ENCODE measurements at regions not wholly inside any gene's neighbourhood (a gene's known extent, or its start where the extent isn't known, plus 50 kb on each side); places are given as distances from the start of the nearest gene placed in this dataset.
A peak's percentile ranks its signal among the peaks of the same experiment; 100 is the strongest.
"Not testable (repeated sequence)": the region's sequence is repeated elsewhere in the genome, so short reads cannot be mapped to it uniquely, and the experiment has no call there.

DNA sequence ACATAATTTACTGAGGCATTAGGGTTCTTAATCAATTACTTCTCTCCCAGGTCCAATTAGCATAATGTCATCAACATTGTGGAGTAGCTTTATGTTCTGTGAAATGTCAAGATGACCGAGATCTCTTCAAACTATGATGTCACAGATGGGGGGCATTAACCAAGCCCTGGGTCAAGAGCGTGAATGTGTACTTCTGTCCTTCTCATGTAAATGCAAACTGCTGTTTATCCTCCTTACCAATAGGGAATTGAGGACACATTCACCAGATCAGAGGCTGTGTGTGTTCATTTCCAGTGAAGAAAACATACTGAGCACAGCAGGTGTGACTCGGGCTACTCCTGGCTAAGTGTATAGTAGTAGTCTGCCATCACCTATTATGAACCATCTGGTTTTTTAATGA, 177.9 kb downstream of the MINAR1 start:
- ATAC-seq: no peak
- Mint-ChIP-seq H3K9me3 (no peaks in the 10 kb centered on the region), H3K27ac (no peak overlapping the region), H3K36me3 (no peaks in the 10 kb centered on the region), H3K27me3 (peaks cover 14% of the 10 kb centered on the region), H3K4me1 (no peaks in the 10 kb centered on the region), H3K4me3 (no peak overlapping the region)

DNA sequence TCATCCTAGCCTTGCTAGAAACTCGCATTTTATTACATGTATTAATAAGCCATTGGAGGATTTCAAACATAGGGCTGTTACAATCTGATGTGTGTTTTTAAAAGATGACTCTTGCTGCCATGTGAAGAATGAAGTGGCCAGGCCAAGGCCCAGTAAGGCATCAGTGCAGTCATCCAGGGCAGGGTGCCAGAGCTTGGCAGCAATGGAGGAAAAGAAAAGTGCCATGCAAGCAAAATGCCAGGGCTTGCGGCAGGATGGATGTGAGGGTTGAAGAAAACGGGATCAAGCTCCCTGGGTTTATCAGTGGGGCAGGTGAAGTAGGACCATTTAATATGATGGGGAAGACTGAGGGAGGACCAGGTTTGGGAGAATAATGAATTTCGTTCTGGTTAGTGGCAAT, 183.6 kb downstream of the MINAR1 start:
- no peak overlapping the region for H3K4me3 Mint-ChIP-seq
- peaks cover 10% of the 10 kb centered on the region for H3K27me3 Mint-ChIP-seq
- ATAC-seq: no peak
- no peaks in the 10 kb centered on the region for H3K36me3 Mint-ChIP-seq
- H3K9me3 Mint-ChIP-seq: no peaks in the 10 kb centered on the region
- no peak overlapping the region for H3K27ac Mint-ChIP-seq
- no peaks in the 10 kb centered on the region for H3K4me1 Mint-ChIP-seq

DNA sequence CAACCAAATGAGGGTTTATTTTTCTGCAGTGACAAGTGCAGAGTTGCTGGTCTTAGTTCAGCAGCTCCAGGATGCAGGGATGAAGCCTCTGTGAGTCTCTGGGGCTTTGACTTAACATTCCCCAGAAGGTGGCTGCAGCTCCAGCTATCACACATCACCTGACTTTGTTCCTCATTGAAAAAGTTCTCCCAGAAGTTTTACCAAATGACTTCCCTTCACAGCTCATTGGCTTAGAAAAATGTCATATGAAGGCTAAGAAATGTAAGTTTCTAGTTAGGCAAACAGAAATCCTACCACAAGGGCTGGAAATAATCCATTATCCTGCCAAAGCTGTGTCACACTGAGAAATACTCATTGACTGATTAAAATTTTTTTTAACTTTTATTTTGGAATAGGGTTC, 184.9 kb downstream of the MINAR1 start:
- H3K27ac Mint-ChIP-seq: no peak overlapping the region
- no peaks in the 10 kb centered on the region for H3K9me3 Mint-ChIP-seq
- no peak overlapping the region for H3K4me3 Mint-ChIP-seq
- ATAC-seq: no peak
- H3K4me1 Mint-ChIP-seq: no peaks in the 10 kb centered on the region
- H3K36me3 Mint-ChIP-seq: no peaks in the 10 kb centered on the region
- peaks cover 23% of the 10 kb centered on the region for H3K27me3 Mint-ChIP-seq

DNA sequence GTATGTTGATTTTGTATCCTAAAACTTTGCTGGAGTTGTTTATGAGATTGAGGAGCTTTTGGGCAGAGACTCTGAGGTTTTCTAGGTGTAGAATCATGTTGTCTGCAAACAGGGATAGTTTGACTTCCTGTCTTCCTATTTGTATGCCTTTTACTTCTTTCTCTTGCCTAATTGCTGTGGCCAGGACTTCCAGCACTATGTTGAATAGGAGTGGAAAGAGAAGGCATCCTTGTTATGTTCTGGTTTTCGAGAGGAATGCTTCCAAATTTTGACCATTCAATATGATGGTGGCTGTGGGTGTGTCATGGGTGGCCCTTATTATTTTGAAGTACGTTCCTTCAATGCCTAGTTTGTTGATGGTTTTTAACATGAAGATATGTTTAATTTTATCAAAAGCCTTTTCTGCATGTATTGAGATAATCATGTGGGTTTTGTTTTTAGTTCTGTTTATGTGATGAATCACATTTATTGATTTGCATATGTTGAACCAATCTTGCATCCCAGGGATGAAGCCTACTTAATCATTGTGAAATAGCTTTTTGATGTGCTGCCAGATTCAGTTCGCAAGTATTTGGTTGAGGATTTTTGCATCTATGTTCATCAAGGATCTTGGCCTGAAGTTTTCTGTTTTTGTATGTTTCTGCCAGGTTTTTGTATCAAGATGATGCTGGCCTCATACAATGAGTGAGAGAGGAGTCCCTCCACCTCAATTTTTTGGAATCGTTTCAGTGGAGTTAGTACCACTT, 188.1 kb downstream of the MINAR1 start:
- Mint-ChIP-seq H3K9me3 (no peaks in the 10 kb centered on the region), H3K4me1 (no peaks in the 10 kb centered on the region)

DNA sequence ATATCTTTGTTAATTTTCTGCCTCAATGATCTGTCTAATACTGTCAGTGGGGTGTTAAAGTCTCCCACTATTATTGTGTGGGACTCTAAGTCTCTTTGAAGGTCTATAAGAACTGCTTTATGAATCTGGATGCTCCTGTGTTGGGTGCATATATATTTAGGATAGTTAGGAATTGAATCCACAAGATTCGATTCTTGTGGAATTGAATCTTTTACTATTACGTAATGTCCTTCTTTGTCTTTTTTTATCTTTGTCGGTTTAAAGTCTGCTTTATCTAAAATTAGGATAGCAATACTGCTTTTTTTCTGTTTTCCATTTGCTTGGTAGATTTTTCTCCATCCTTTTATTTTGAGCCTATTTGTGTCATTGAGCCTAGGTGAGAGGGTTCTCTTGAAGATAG, 189.7 kb downstream of the MINAR1 start:
- H3K4me1 Mint-ChIP-seq, H3K9me3 Mint-ChIP-seq, ATAC-seq, H3K36me3 Mint-ChIP-seq, H3K4me3 Mint-ChIP-seq, H3K27ac Mint-ChIP-seq: not testable (repeated sequence)
- peaks cover 43% of the 10 kb centered on the region for H3K27me3 Mint-ChIP-seq

More for the DNA sequence above, 188.1 kb downstream of the MINAR1 start:
- peaks cover 42% of the 10 kb centered on the region for H3K27me3 Mint-ChIP-seq
- ATAC-seq: no peak
- no peak overlapping the region for H3K27ac Mint-ChIP-seq
- H3K4me3 Mint-ChIP-seq: no peak overlapping the region
- H3K36me3 Mint-ChIP-seq: no peaks in the 10 kb centered on the region

DNA sequence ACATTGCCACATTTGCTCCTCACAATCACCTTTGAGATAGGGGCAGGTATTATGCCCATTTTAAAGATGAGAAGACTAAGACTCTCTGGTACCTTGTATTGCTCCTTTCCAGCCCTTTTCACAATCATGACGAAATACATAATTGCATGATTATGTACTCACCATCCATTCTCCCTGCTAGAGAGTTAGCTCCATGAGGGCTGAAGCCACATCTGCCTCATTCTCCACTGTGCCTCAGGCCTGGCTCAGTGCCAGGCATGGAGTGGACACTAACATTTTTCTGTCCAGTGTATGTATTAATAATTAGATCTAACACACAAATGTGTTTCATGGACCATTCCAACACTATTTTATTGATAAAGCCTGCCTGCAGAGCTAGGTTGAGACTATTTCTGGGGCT, 191.4 kb downstream of the MINAR1 start:
- Mint-ChIP-seq H3K9me3 (no peaks in the 10 kb centered on the region), H3K4me3 (no peak overlapping the region), H3K27me3 (peaks cover 52% of the 10 kb centered on the region), H3K4me1 (no peaks in the 10 kb centered on the region), H3K27ac (no peak overlapping the region), H3K36me3 (no peaks in the 10 kb centered on the region)
- ATAC-seq: no peak

DNA sequence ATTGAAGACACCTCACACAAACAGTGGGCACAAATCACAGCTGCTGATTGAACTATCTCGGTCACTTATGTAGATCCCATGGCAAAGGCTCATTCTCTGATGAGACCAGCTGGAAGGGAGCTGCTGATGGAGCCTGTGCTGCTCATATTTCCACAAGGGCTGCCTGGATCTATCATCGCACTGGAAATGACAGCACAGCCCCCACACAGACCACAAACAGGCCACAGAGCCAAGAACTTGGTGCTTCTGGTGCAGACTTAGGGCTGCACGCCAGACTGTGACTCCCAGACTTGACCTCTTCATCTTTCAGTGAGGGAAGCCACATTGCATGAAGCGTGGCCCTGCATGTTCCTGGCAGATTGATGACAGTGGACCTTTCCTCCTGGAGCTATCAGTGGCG, 197.6 kb downstream of the MINAR1 start:
- ATAC-seq: peak; percentile 36
- Mint-ChIP-seq H3K27me3 (peaks cover 24% of the 10 kb centered on the region), H3K27ac (no peak overlapping the region), H3K4me1 (no peaks in the 10 kb centered on the region), H3K36me3 (peaks cover 5% of the 10 kb centered on the region), H3K4me3 (no peak overlapping the region), H3K9me3 (peaks cover 4% of the 10 kb centered on the region)

DNA sequence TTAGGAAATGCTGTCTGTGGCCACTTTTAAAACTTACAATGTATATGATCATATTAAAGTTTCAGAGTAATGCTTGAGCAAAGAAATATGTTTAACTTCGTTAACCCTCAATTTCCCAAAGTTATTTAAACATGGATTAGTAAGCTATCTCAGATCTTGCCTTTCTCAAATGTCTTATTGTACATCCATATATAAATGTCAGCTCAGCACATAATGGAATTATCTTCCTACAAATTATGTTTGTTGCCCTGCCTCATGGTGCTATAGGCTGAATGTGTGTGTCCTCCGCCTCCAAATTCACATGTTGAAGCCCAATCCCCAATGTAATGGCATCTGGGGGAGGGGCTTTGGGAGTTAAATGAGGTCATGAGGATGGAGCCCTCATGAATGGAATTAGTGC, 200.3 kb downstream of the MINAR1 start:
- H3K9me3 Mint-ChIP-seq: peaks cover 4% of the 10 kb centered on the region
- H3K27ac Mint-ChIP-seq: no peak overlapping the region
- no peak overlapping the region for H3K4me3 Mint-ChIP-seq
- no peak for ATAC-seq
- H3K4me1 Mint-ChIP-seq: no peaks in the 10 kb centered on the region
- peaks cover 5% of the 10 kb centered on the region for H3K36me3 Mint-ChIP-seq
- peaks cover 17% of the 10 kb centered on the region for H3K27me3 Mint-ChIP-seq

DNA sequence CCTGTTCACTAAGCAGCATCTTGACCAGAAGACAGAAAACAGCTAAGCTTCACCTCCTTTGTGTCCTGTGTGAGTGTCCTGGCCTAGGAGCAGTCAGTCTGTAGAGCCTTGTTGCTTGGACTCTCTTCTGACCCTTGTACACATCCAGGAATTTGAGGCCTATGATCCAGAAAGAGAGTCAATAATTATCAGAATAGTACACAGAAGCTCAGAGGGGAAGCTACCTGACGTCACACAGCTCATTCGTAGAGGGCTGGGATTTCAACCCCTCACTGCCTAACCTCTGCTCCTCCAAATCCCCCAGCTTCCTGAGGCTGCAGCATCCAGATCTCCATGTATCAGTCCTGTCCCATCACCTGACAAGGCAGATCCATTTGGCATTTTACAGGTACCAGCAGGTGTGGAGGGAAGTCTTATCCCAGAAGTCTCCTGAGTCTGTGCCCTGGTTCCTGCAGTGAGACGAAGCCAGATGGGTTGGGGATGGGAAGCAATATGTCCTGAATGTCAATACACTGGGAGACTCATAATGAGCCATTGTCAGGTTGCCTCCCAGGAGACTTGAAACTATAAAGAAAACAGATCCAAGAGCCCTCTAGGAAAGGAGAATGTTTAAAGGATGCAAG, 203.1 kb downstream of the MINAR1 start:
- H3K4me3 Mint-ChIP-seq: no peak overlapping the region
- H3K27me3 Mint-ChIP-seq: peaks cover 27% of the 10 kb centered on the region
- peaks cover 5% of the 10 kb centered on the region for H3K36me3 Mint-ChIP-seq
- ATAC-seq: no peak
- peaks cover 4% of the 10 kb centered on the region for H3K9me3 Mint-ChIP-seq
- H3K4me1 Mint-ChIP-seq: no peaks in the 10 kb centered on the region
- H3K27ac Mint-ChIP-seq: no peak overlapping the region

DNA sequence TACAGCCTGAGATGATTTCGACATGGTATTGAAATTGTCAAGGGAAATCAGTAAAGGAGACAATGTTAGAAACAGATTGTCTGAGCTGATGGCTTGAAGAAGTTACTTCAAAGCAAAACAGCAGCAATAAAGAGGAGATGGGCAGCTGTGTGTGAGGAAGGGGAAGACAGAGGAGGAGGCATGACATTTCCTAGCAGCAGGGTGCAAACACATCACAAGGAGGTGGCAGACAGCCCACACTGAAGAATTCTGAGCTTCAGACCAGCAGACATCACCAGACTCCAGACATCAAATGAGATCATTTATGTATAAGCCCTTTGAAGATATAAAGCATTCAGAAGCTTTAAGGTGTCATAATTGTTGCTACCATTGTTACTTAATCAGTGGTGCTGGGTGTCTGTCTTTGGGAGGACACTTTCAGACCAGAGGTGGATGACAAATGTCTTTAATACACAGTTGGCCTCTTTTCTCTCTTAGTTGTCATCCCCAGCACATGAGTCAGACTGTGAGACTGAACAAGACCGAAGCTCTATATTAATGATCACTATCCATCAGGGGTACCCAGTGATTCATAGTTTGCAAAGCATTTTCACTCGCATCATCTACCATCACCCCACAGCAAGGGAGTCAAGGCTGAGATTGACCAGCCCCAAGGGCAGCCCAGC, 203.9 kb downstream of the MINAR1 start:
- Mint-ChIP-seq H3K27me3 (peaks cover 35% of the 10 kb centered on the region), H3K4me3 (no peak overlapping the region), H3K36me3 (peaks cover 5% of the 10 kb centered on the region), H3K4me1 (no peaks in the 10 kb centered on the region), H3K27ac (no peak overlapping the region), H3K9me3 (peaks cover 4% of the 10 kb centered on the region)
- no peak for ATAC-seq

DNA sequence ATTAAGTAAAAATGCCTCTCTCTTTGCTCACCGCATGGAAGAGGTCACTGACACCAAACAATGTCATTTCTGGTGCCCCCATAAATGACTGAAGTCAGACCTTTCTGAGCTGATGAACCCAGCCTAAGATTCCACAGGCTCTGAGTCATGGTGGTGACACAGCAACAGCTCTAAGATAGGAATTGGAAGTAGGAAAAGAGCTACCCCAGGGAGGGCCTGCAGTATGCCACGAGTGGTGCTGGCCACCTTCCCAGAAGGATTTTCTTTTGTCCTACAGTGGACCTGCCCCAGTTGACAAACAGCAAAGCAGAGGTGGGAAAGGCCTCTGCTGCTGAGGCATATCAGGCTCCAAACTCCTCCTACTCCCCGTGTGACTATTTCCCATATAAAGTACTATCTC, 208.1 kb downstream of the MINAR1 start:
- ATAC-seq: no peak
- peaks cover 3% of the 10 kb centered on the region for H3K9me3 Mint-ChIP-seq
- no peaks in the 10 kb centered on the region for H3K4me1 Mint-ChIP-seq
- H3K36me3 Mint-ChIP-seq: no peaks in the 10 kb centered on the region
- no peak overlapping the region for H3K27ac Mint-ChIP-seq
- peaks cover 30% of the 10 kb centered on the region for H3K27me3 Mint-ChIP-seq
- H3K4me3 Mint-ChIP-seq: no peak overlapping the region

DNA sequence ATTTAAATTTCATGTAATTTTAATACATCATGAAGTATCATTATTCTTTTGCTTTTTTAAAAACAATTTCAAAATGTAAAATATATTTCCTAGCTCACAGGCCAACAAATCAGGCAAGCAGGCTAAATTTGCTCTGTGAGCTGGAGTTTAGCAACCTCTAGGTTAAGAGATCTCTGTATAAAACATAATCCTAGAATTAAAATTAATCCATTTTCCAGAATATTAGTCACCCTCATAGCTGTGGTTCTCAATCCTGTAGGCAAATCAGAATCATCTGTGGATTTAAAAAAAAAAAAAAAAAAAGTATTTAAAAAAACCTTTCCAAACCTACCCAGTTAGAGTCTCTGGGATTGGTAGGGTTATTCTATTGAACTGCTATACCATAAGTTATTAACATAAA, 209.7 kb downstream of the MINAR1 start:
- Mint-ChIP-seq H3K27me3 (peaks cover 30% of the 10 kb centered on the region), H3K36me3 (no peaks in the 10 kb centered on the region), H3K4me3 (no peak overlapping the region), H3K9me3 (peaks cover 8% of the 10 kb centered on the region), H3K27ac (no peak overlapping the region), H3K4me1 (no peaks in the 10 kb centered on the region)
- no peak for ATAC-seq

DNA sequence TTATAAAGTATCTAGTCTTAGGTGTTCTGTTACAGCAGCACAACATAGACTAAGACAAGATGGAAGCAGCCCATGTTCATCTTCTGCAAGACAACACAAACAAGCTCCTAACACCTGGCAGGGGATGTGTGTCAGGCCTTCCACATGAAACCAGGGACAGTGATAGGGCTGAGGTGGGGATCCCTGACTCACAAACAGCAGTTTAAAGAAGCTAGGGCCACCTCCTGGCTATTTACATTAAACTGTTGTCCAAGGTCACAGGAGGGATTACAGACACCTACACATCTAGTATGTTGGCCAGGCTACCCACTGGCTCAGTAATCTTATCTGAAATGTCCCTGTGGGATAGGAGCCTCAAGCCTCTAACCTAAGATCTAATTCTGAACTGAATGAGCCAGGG, 211.3 kb downstream of the MINAR1 start:
- ATAC-seq: no peak
- H3K36me3 Mint-ChIP-seq: no peaks in the 10 kb centered on the region
- peaks cover 9% of the 10 kb centered on the region for H3K9me3 Mint-ChIP-seq
- no peak overlapping the region for H3K27ac Mint-ChIP-seq
- no peaks in the 10 kb centered on the region for H3K4me1 Mint-ChIP-seq
- H3K27me3 Mint-ChIP-seq: peaks cover 22% of the 10 kb centered on the region
- H3K4me3 Mint-ChIP-seq: no peak overlapping the region

DNA sequence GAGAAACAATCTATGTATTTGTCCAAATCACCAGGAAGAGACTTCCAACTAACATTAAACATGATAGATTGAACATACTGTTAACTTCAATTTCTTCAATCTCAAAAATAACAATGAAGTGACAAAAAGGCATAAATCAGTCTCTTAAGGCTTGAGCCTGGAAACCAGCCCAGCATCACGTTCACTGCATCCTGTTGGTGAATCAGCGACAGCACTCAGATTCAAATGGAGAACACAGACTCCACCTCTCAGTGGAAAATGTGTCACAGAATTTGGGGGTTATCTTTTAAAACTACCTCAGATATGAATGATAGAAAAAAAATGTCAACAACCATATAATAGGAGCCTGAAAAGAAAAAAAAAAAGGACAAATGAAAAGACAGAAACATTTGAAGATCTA, 212.0 kb downstream of the MINAR1 start:
- Mint-ChIP-seq H3K27ac (no peak overlapping the region), H3K27me3 (peaks cover 19% of the 10 kb centered on the region), H3K4me1 (no peaks in the 10 kb centered on the region), H3K9me3 (peaks cover 9% of the 10 kb centered on the region), H3K4me3 (no peak overlapping the region), H3K36me3 (no peaks in the 10 kb centered on the region)
- no peak for ATAC-seq

DNA sequence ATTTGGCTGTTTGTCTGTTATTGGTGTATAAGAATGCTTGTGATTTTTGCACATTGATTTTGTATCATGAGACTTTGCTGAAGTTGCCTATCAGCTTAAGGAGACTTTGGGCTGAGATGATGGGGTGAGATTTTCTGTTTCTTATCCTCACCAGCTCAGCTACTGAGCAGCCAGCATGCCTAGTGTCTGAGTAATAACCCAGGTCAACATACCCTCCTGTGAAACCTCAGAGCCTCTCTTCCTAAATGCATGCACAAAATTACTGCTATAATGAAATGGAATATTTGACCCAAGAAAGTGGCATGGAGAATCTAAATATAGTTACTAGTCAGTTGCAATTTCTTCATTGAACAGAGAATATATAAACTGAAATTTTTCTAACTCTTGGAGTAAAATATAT, 220.8 kb downstream of the MINAR1 start:
- H3K9me3 Mint-ChIP-seq, H3K27ac Mint-ChIP-seq, H3K4me3 Mint-ChIP-seq, H3K36me3 Mint-ChIP-seq, H3K4me1 Mint-ChIP-seq, ATAC-seq: not testable (repeated sequence)
- H3K27me3 Mint-ChIP-seq: peaks cover 34% of the 10 kb centered on the region

DNA sequence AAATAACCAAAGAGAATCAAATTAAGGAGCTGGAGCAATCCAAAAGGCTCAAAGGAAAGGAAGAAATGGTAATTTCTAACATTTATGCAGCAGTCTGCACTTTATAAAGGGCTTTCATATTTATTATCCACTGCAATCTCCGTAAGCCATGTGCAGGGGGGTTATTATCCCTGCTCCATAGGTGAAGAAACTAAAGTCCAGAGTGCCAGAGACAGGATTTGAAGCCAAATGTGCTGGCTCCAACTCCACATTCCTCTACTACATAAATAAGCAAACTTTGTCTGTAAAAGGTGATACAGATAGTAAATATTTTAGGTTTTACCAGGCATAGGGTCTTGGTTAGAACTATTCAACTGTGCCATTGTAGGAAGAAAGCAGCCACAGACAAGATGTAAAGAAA, 221.4 kb downstream of the MINAR1 start:
- no peaks in the 10 kb centered on the region for H3K4me1 Mint-ChIP-seq
- ATAC-seq: no peak
- H3K4me3 Mint-ChIP-seq: no peak overlapping the region
- no peak overlapping the region for H3K27ac Mint-ChIP-seq
- H3K27me3 Mint-ChIP-seq: peaks cover 40% of the 10 kb centered on the region
- no peaks in the 10 kb centered on the region for H3K36me3 Mint-ChIP-seq
- no peaks in the 10 kb centered on the region for H3K9me3 Mint-ChIP-seq

All from stimulated activated memory B cell treated with anti-CD40 and anti-IgM and Interleukin-4, amounts not matched to agents 10 μg/mL and 1 μg/mL and 100 μg/mL, for 72 hours (primary cell).